Rectal smooth muscle tissue (tissue), 1 donor: ENCODE measurements at regions not wholly inside any gene's neighbourhood (a gene's known extent, or its start where the extent isn't known, plus 50 kb on each side); places are given as distances from the start of the nearest gene placed in this dataset.
"Not testable (repeated sequence)": the region's sequence is repeated elsewhere in the genome, so short reads cannot be mapped to it uniquely, and the experiment has no call there.

Experiments
- H3K27ac ChIP-seq: one replicate; pipeline ENCODE4 v1.7.0; 2013; ENCODE audit warnings: low read depth, low read length, inconsistent platforms
- H3K27me3 ChIP-seq: one replicate; pipeline ENCODE4 v1.7.0; 2013; ENCODE audit warnings: low read length; ENCODE audit not compliant: control insufficient read depth, insufficient read depth
- H3K36me3 ChIP-seq: one replicate; pipeline ENCODE4 v1.7.0; 2013; ENCODE audit warnings: low read length; ENCODE audit not compliant: control insufficient read depth, insufficient read depth
- H3K4me1 ChIP-seq: one replicate; pipeline ENCODE4 v1.7.0; 2013; ENCODE audit warnings: low read length; ENCODE audit not compliant: control insufficient read depth, insufficient read depth
- H3K4me3 ChIP-seq: one replicate; pipeline ENCODE4 v1.7.0; 2013; ENCODE audit warnings: low read length
- H3K9ac ChIP-seq: one replicate; pipeline ENCODE4 v1.7.0; 2013; ENCODE audit warnings: low read length

DNA sequence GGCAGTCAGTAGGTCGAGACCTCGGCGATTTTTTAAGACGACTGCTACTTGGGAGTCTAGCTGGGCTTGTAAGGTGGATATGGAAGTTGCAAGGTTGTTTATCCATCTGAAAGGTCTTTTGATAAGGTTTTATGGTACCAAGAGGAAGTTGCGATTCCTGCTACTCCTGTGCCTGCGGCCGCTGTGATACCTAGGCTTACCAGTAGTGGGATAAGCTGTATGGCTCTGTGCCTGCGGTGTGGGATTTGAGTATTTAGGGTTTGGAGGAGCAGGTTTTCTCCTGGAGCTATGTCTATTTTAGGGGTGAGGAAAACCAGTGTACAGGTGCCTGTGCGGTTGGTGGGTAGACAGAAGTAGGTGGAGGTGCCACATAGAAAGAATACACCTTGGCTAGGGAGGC lies 1059.8 kb downstream of the SI start:
- no peaks in the 10 kb centered on the region for H3K4me1 ChIP-seq
- no peak overlapping the region for H3K27ac ChIP-seq
- no peaks in the 10 kb centered on the region for H3K36me3 ChIP-seq
- no peak overlapping the region for H3K4me3 ChIP-seq
- no peak overlapping the region for H3K9ac ChIP-seq
- H3K27me3 ChIP-seq = no peaks in the 10 kb centered on the region

DNA sequence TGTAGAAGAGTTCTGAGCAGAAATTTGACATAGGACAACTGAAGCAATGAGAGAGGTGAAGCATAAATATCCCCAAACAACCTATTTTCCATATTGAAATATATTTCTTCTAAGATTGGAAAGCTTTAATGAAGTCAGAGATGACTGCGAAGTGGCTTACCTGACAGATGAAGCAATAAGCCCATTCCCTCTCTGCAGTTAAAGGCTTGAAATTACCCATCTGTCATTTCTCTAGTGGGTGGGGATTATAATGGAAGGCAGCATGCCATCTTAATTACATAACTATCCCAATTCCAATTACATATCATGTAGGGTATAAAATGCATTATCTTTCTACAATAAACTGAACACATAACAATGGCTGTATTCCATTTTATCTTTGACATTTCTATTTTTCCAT lies 1070.5 kb downstream of the SI start:
- H3K27ac ChIP-seq = no peak overlapping the region
- no peaks in the 10 kb centered on the region for H3K4me1 ChIP-seq
- no peaks in the 10 kb centered on the region for H3K36me3 ChIP-seq
- H3K9ac ChIP-seq = no peak overlapping the region
- H3K4me3 ChIP-seq = no peak overlapping the region
- no peaks in the 10 kb centered on the region for H3K27me3 ChIP-seq

DNA sequence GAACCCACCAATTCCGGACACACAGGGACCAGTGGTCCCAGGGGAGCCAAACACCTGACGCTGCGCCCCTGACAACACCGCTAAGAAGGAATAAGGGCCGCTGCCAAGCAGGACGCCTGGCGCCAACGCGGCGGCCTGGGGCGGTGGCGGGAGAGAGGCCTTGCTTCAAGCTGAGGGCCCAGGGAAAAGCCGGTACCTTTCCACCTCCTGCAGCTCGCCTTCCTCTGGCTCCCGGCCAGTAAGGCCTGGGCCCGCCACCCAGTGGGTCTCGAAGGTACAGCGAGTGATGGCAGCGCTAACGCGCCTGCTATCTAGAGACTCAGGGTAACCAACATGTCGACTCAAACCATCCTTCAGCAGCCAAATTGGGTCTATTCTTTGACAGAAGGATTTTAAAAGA lies 1074.1 kb downstream of the SI start:
- no peak overlapping the region for H3K4me3 ChIP-seq
- no peaks in the 10 kb centered on the region for H3K27me3 ChIP-seq
- H3K36me3 ChIP-seq = no peaks in the 10 kb centered on the region
- H3K4me1 ChIP-seq = no peaks in the 10 kb centered on the region
- no peak overlapping the region for H3K9ac ChIP-seq
- no peak overlapping the region for H3K27ac ChIP-seq

DNA sequence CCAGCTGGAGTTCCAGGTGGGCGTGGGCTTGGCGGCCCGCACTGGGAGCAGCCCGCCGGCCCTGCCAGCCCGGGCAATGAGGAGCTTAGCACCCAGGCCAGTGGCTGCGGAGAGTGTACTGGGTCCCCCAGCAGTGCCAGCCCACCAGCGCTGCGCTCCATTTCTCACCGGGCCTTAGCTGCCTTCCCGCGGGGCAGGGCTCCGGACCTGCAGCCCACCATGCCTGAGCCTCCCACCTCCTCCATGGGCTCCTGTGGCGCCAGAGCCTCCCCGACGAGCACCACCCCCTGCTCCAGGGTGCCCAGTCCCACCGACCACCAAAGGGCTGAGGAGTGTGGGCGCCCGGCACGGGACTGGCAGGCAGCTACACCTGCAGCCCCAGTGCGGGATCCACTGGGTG lies 1075.3 kb downstream of the SI start:
- not testable (repeated sequence) for H3K4me1 ChIP-seq, H3K9ac ChIP-seq, H3K27ac ChIP-seq, H3K36me3 ChIP-seq, H3K27me3 ChIP-seq, H3K4me3 ChIP-seq

DNA sequence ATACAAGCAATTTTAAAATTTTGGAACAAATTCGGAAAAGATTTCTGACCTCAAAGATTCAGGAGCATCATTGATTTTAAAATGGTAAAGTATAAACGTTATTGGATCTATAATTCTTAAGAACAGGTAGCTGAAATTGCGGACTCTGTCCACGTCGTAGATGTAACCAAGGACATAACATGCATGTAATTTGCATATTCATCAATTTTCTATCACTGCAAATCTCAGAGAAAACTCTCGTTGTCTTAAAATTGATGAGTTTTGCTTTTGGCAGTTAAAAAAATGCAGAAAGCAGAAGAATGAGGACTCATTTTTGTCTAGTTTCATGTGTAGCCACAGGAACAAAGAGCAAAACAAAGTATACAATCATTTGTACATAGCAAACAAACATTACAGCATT lies 1094.4 kb downstream of the SI start:
- Histone ChIP-seq H3K36me3 (no peaks in the 10 kb centered on the region), H3K27me3 (no peaks in the 10 kb centered on the region)

DNA sequence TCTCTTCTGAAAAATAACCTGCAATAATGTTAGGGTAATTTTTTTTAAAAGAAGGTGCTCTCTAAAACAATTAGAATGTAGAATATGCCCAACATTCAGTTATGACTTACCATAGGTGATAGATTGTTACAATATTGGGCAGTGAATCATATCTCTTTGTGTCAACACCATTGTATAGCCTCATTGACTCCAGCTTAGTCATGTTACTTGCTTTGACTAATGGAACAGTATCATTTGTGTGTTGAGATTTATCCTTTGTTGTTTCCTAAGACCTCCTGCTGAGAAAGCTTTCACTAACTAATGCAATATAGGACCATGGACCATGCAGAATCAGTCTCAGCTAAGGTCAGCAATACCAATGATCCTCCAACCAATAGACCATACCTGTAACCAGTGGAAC lies 1106.4 kb downstream of the SI start:
- Histone ChIP-seq H3K27ac (no peak overlapping the region), H3K36me3 (no peaks in the 10 kb centered on the region), H3K9ac (no peak overlapping the region)

More for the DNA sequence above, 1094.4 kb downstream of the SI start:
- Histone ChIP-seq H3K4me1 (no peaks in the 10 kb centered on the region), H3K9ac (no peak overlapping the region), H3K4me3 (no peak overlapping the region), H3K27ac (no peak overlapping the region)

DNA sequence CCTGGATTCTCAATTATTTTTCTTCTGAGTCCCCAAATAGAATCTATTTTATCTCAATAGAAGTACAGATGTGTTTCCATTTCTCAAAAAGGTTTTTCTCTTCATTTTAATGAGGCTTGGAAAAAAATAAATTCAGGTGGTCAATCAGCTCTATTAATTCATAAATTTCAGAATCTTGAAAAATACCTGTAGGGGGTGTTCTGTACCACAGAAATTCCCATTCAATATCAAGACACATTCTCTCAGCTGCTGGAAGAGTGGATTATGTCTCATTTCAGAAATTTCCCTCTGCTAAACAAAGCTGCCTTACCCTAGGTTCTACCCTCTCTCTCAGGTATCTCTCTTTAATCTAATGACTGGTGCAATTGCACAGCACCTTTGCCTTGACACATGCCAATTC lies 1121.2 kb downstream of the SI start:
- H3K27me3 ChIP-seq = no peaks in the 10 kb centered on the region
- no peak overlapping the region for H3K27ac ChIP-seq
- H3K4me3 ChIP-seq = no peak overlapping the region

More for the DNA sequence above, 1106.4 kb downstream of the SI start:
- no peaks in the 10 kb centered on the region for H3K27me3 ChIP-seq
- no peak overlapping the region for H3K4me3 ChIP-seq
- H3K4me1 ChIP-seq = no peaks in the 10 kb centered on the region

DNA sequence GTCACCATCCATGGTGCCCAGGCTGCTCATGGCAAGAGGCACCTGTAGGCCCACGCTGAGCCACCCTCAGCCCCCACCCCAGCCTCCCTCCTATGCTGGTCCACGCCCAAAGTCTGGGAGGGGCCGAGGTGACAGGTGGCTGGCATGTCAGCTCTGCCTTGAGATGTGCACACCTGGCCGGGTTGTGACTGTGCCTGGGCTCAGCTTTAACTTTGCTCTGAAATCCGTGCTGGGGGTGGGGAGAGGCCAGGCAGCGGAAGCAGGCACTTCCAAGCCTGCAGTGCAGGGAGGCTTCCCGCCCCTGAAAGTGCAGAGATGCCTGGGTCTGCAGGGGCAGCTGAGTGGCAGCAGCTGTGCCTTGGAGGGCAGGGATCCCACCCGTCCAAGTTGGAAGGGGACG lies 1124.8 kb downstream of the SI start:
- Histone ChIP-seq H3K9ac (no peak overlapping the region), H3K27me3 (no peaks in the 10 kb centered on the region), H3K27ac (no peak overlapping the region), H3K36me3 (no peaks in the 10 kb centered on the region), H3K4me3 (no peak overlapping the region), H3K4me1 (no peaks in the 10 kb centered on the region)

More for the DNA sequence above, 1121.2 kb downstream of the SI start:
- H3K36me3 ChIP-seq = no peaks in the 10 kb centered on the region
- H3K4me1 ChIP-seq = no peaks in the 10 kb centered on the region
- H3K9ac ChIP-seq = no peak overlapping the region

DNA sequence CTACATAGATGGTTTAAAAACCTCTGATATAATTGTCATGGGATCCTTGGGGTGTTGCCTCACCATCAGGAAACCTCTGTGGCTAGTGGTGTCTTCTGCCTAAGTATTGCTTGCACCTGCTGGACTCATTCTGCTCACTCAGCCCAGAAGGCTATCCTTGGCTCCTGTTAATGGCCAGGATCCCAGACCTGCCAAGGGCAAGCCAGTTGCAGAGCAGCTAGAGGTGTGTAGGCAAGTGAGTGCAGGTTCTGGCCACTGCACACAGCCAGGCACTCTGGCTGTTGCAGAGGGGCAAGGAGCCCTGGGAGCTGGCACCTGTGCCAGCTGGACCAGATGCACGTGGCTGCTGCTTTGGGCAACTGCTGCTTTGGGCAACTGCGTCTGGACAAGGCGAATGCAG lies 1125.8 kb downstream of the SI start:
- Histone ChIP-seq H3K9ac (no peak overlapping the region), H3K4me1 (no peaks in the 10 kb centered on the region), H3K27me3 (no peaks in the 10 kb centered on the region), H3K4me3 (no peak overlapping the region), H3K36me3 (no peaks in the 10 kb centered on the region), H3K27ac (no peak overlapping the region)

DNA sequence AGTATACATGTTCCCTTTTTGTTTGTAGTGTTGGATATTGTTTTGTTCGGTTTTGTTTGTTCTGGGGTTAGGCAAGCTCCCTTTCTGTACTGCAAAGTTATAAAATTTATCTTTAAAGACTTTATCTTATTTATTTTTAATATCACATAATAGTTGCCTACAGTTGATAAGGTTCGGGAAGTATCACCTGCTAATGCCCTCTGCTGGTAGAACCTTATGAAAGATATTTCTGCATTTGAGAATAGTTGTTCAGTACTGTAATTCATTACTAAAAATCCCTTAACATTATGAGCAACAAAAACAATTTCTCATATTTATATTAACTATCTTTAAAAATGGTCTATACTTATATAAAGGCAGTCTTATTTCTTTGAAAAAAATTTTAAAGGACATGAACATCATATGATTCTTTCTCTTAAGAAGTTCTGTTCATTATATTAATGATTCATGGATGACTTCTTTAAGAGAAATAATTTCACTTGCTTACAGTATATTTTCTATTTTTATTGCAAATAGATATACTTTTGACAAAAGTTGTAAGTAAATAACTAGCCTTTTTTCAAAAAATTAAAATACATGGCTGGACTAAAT lies 1126.8 kb downstream of the SI start:
- no peak overlapping the region for H3K4me3 ChIP-seq
- no peaks in the 10 kb centered on the region for H3K4me1 ChIP-seq
- no peaks in the 10 kb centered on the region for H3K27me3 ChIP-seq
- H3K36me3 ChIP-seq = no peaks in the 10 kb centered on the region
- H3K27ac ChIP-seq = no peak overlapping the region
- H3K9ac ChIP-seq = no peak overlapping the region

DNA sequence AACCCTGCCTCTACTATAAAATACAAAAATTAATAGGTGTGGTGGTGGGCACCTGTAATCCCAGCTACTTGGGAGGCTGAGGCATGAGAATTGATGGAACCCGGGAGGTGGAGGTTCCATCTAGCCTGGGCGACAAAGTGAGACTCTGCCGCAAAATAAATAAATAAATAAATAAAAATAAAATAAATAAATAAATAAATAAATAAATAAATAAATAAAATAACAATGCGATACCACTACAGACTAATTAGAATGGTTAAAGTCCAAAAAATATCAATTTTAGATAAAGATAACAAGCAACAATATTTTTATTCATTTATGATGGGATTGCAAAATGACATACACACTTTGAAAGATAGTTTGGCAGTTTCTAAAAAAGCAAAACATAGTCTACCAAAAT lies 1131.5 kb downstream of the SI start:
- Histone ChIP-seq H3K27ac (no peak overlapping the region), H3K4me3 (no peak overlapping the region), H3K4me1 (no peaks in the 10 kb centered on the region), H3K36me3 (no peaks in the 10 kb centered on the region), H3K9ac (no peak overlapping the region), H3K27me3 (no peaks in the 10 kb centered on the region)

DNA sequence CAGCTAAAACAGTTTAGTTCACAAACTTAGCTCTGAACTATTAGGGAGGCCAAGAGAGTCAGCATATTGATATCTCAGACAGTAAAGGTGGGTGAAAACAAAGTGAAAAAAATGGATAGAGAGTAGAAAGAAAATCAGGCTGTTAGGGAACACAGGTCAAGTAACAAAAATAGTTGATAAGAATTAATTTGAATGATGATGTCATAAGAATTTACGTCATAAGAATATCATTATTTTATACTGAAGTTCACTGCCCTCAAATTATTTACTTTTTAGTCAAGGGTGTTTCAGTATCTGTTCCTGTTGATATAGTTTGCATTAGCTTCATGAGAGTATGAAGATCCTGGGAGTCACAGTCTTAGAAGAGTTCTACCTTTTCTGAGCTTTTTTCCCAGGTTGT lies 1134.6 kb downstream of the SI start:
- Histone ChIP-seq H3K27ac (no peak overlapping the region), H3K4me3 (no peak overlapping the region), H3K9ac (no peak overlapping the region), H3K27me3 (no peaks in the 10 kb centered on the region), H3K4me1 (no peaks in the 10 kb centered on the region), H3K36me3 (no peaks in the 10 kb centered on the region)

DNA sequence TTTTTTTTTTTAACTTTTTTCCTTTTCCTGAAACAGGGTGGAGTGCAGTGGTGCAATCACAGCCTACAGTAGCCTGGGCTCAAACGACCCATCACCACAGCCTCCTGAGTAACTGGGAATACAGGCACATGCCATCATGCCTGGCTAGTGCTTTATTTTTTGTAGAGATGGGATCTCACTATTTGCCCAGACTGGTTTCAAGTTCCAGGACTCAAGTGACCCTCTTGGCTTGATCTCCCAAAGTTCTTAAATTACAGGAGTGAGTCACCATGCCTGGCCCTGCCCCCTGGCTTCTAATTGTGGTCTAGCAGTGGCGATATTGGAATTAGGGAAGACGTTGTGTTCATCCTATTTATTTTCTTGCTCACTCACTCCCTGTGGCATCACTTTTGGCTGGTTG lies 1138.4 kb downstream of the SI start:
- Histone ChIP-seq H3K27me3 (no peaks in the 10 kb centered on the region), H3K9ac (no peak overlapping the region), H3K4me1 (no peaks in the 10 kb centered on the region), H3K36me3 (no peaks in the 10 kb centered on the region), H3K27ac (no peak overlapping the region), H3K4me3 (no peak overlapping the region)
